Neural progenitor cell (in vitro differentiated cells): ENCODE measurements at regions not wholly inside any gene's neighbourhood (a gene's known extent, or its start where the extent isn't known, plus 50 kb on each side); places are given as distances from the start of the nearest gene placed in this dataset.
A peak's percentile ranks its signal among the peaks of the same experiment; 100 is the strongest.

ENCODE experiments used
- DNase-seq: peaks from one replicate; pipeline ENCODE4 v3.0.0-alpha.2; 2016; ENCODE audit warnings: low spot score
- H2AFZ ChIP-seq: fragments of 200-600 bp; sonication (generic); replicated peaks from 2 replicates; pipeline ENCODE4 v1.6.1; 2016; ENCODE audit warnings: antibody characterized with exemption
- H3F3A ChIP-seq: fragments of 200-600 bp; sonication (generic); 2 replicates; pipeline ENCODE4 v1.6.1; 2016; ENCODE audit warnings: antibody characterized with exemption, low read depth
- H3K27ac ChIP-seq: fragments of 200-600 bp; sonication (generic); 2 replicates; pipeline ENCODE4 v1.5.1; 2016; ENCODE audit warnings: mild to moderate bottlenecking
- H3K27me3 ChIP-seq: fragments of 200-600 bp; sonication (generic); 2 replicates; pipeline ENCODE4 v1.6.1; 2016; ENCODE audit warnings: mild to moderate bottlenecking, moderate library complexity
- H3K36me3 ChIP-seq: fragments of 200-600 bp; sonication (generic); 2 replicates; pipeline ENCODE4 v1.5.1; 2016
- H3K4me1 ChIP-seq: fragments of 200-600 bp; sonication (generic); 2 replicates; pipeline ENCODE4 v1.6.1; 2016; ENCODE audit warnings: mixed run types
- H3K4me2 ChIP-seq: fragments of 200-600 bp; sonication (generic); 2 replicates; pipeline ENCODE4 v1.6.1; 2016
- H3K4me3 ChIP-seq: fragments of 200-600 bp; sonication (generic); 2 replicates; pipeline ENCODE4 v1.5.1; 2016
- H3K79me2 ChIP-seq: fragments of 200-600 bp; sonication (generic); 2 replicates; pipeline ENCODE4 v1.6.1; 2016; ENCODE audit warnings: low read depth
- H3K9ac ChIP-seq: fragments of 200-600 bp; sonication (generic); 2 replicates; pipeline ENCODE4 v1.6.1; 2016
- H3K9me3 ChIP-seq: fragments of 200-600 bp; sonication (generic); 2 replicates; pipeline ENCODE4 v1.5.1; 2016; ENCODE audit warnings: low read depth
- H4K20me1 ChIP-seq: fragments of 200-600 bp; sonication (generic); 2 replicates; pipeline ENCODE4 v1.6.1; 2016; ENCODE audit warnings: low read depth
- H3K27ac Mint-ChIP-seq: 3 replicates; pipeline ENCODE4 v1.8.0; 2021; ENCODE audit warnings: mixed read lengths
- H3K27me3 Mint-ChIP-seq: 2 replicates; pipeline ENCODE4 v1.8.0; 2022; ENCODE audit warnings: low read depth, mild to moderate bottlenecking, inconsistent platforms, moderate library complexity, mixed read lengths; ENCODE audit not compliant: insufficient read depth
- H3K36me3 Mint-ChIP-seq: 3 replicates; pipeline ENCODE4 v1.8.0; 2021; ENCODE audit warnings: mixed read lengths
- H3K4me1 Mint-ChIP-seq: 3 replicates; pipeline ENCODE4 v1.8.0; 2021; ENCODE audit warnings: mixed read lengths
- H3K4me3 Mint-ChIP-seq: 3 replicates; pipeline ENCODE4 v1.8.0; 2021; ENCODE audit warnings: mild to moderate bottlenecking, moderate library complexity, mixed read lengths
- H3K9me3 Mint-ChIP-seq: 3 replicates; pipeline ENCODE4 v1.8.0; 2020; ENCODE audit warnings: mixed read lengths
- EZH2 ChIP-seq: fragments of 200-600 bp; sonication (generic); IDR thresholded peaks from 2 replicates; pipeline ENCODE4 v1.6.1; 2017; ENCODE audit warnings: antibody characterized with exemption, mild to moderate bottlenecking, moderate library complexity
- EZH2phosphoT487 ChIP-seq: fragments of 200-600 bp; sonication (generic); IDR thresholded peaks from 2 replicates; pipeline ENCODE4 v1.6.1; 2017; ENCODE audit warnings: antibody characterized with exemption
- TF ChIP-seq, protein P1 (sequence below): fragments of 200-600 bp; sonication (generic); IDR thresholded peaks from 2 replicates; pipeline ENCODE4 v1.5.1; 2017; ENCODE audit warnings: antibody characterized with exemption, mild to moderate bottlenecking

DNA sequence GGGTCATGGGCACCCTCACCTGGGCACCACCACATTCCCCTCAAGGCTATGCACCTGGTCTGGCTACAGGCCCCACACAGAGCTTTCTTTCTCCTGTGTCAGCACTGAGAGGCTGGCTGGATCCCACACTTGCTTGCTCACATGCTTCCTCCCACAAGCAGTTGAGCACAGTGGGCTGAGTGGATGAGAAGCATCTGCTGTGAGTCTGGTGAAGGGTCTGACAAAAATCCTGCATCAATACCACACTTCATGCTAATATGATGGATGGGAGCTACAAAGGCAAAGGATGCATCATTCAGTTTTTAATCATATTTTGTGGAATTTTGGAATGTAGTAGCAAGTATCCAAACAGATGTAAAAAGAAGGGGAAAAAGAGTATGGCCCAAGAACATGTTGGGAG, 830.8 kb upstream of the PTPRD start:
- Mint-ChIP-seq H3K27me3 (no peaks in the 10 kb centered on the region), H3K27ac (no peak overlapping the region), H3K9me3 (no peaks in the 10 kb centered on the region), H3K36me3 (no peaks in the 10 kb centered on the region), H3K4me1 (no peaks in the 10 kb centered on the region), H3K4me3 (no peak overlapping the region)
- DNase-seq = no peak
- H3K4me1 ChIP-seq = no peaks in the 10 kb centered on the region
- H3F3A ChIP-seq = no peaks in the 10 kb centered on the region
- no peak overlapping the region for H3K9ac ChIP-seq
- no peaks in the 10 kb centered on the region for H3K79me2 ChIP-seq
- H3K27me3 ChIP-seq = no peaks in the 10 kb centered on the region
- TF ChIP-seq, protein P1, sequence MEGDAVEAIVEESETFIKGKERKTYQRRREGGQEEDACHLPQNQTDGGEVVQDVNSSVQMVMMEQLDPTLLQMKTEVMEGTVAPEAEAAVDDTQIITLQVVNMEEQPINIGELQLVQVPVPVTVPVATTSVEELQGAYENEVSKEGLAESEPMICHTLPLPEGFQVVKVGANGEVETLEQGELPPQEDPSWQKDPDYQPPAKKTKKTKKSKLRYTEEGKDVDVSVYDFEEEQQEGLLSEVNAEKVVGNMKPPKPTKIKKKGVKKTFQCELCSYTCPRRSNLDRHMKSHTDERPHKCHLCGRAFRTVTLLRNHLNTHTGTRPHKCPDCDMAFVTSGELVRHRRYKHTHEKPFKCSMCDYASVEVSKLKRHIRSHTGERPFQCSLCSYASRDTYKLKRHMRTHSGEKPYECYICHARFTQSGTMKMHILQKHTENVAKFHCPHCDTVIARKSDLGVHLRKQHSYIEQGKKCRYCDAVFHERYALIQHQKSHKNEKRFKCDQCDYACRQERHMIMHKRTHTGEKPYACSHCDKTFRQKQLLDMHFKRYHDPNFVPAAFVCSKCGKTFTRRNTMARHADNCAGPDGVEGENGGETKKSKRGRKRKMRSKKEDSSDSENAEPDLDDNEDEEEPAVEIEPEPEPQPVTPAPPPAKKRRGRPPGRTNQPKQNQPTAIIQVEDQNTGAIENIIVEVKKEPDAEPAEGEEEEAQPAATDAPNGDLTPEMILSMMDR = no peak
- TF ChIP-seq EZH2 = no peak
- no peak for TF ChIP-seq EZH2phosphoT487
- H3K27ac ChIP-seq = no peak overlapping the region
- no peak overlapping the region for H3K4me3 ChIP-seq
- H3K9me3 ChIP-seq = no peaks in the 10 kb centered on the region
- H3K36me3 ChIP-seq = no peaks in the 10 kb centered on the region
- H4K20me1 ChIP-seq = no peaks in the 10 kb centered on the region
- no peak overlapping the region for H2AFZ ChIP-seq
- no peak overlapping the region for H3K4me2 ChIP-seq

DNA sequence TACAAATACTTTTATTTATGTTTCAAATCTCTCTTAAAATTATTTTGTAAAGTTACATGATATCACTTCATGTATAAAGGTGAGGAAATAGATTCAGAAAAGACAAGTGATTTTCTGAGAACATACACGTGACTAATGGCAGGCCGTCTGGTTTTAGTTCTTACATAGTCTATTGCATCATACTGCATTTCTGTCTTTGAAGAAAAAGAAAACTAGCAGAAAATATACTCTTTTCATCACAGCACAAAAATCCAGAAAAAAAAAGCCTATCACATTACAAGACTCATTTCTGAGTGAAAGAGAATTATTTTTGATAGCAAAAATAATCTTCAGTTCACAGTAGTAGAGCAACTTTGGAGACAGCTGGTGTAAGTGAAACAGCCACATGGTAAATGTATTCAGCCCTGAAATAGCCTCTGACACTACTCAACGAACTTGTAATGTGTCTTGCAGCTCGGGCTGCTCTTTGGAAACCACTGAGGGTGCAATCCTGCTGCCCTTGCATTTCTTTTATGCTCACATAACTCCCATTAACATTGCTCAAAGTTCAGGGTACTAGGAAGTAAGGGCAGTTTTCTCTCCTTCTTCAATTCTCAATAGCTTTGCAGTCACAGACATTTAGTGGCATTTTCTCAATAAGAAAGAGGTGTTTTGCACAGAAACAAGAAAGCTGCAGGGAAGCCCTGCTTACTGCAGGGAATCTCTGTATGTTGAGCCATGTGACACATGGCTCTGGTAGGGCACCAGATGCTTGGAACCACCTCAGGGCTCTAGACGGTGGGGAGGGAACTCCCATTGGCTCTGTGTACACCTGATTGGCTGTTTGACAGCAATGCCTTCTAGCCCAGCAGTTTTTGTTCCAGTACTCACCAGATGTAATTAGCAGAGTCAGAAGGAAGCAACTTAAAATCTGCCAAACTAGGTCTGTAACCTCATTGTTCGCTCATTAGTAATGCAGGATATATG, 845.3 kb upstream of the PTPRD start:
- H3K27me3 Mint-ChIP-seq = no peaks in the 10 kb centered on the region
- TF ChIP-seq, protein P1 = no peak
- Histone ChIP-seq H3K4me2 (no peak overlapping the region), H2AFZ (peak overlapping the region; percentile 77), H3K4me1 (no peaks in the 10 kb centered on the region), H3K79me2 (no peaks in the 10 kb centered on the region), H3K27me3 (no peaks in the 10 kb centered on the region), H3K9me3 (no peaks in the 10 kb centered on the region), H3F3A (no peaks in the 10 kb centered on the region), H3K9ac (no peak overlapping the region), H4K20me1 (no peaks in the 10 kb centered on the region), H3K36me3 (no peaks in the 10 kb centered on the region), H3K27ac (no peak overlapping the region), H3K4me3 (no peak overlapping the region)
- peak; percentile 56 for DNase-seq
- H3K4me1 Mint-ChIP-seq = peaks cover 17% of the 10 kb centered on the region
- no peaks in the 10 kb centered on the region for H3K36me3 Mint-ChIP-seq
- peak overlapping the region; percentile 35 for H3K27ac Mint-ChIP-seq
- H3K9me3 Mint-ChIP-seq = no peaks in the 10 kb centered on the region
- H3K4me3 Mint-ChIP-seq = peak overlapping the region; percentile 24

DNA sequence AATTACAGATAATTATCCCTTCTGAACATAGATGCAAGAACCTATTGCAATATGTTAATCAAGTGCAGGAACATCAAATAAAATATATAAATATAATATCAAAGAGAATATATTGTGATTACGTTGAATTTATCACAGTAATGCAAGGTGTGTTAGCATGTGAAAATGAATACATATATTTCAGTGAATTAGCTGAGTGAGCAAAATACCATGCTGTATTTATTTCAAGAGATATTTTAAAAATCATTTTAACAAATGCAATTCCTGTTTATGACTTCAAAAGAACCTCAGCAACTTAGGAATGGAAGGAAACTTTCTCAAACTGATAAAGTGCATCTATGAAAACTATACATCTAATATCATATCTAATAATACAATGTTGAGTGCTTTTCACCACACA, 856.9 kb upstream of the PTPRD start:
- Histone ChIP-seq H3K4me1 (no peaks in the 10 kb centered on the region), H3K9me3 (no peaks in the 10 kb centered on the region), H3K9ac (no peak overlapping the region), H4K20me1 (no peaks in the 10 kb centered on the region), H3K4me2 (no peak overlapping the region), H2AFZ (no peak overlapping the region), H3F3A (no peaks in the 10 kb centered on the region), H3K4me3 (no peak overlapping the region), H3K79me2 (no peaks in the 10 kb centered on the region), H3K36me3 (no peaks in the 10 kb centered on the region), H3K27me3 (no peaks in the 10 kb centered on the region), H3K27ac (no peak overlapping the region)
- no peak for DNase-seq
- Mint-ChIP-seq H3K27ac (no peak overlapping the region), H3K9me3 (no peaks in the 10 kb centered on the region), H3K36me3 (no peaks in the 10 kb centered on the region), H3K4me1 (peaks cover 2% of the 10 kb centered on the region), H3K27me3 (no peaks in the 10 kb centered on the region), H3K4me3 (no peak overlapping the region)
- TF ChIP-seq EZH2phosphoT487 = no peak
- TF ChIP-seq, protein P1 = no peak
